Epidermal melanocyte (primary cell): ENCODE measurements at regions not wholly inside any gene's neighbourhood (a gene's known extent, or its start where the extent isn't known, plus 50 kb on each side); places are given as distances from the start of the nearest gene placed in this dataset.
A peak's percentile ranks its signal among the peaks of the same experiment; 100 is the strongest.

Experiments used
- DNase-seq: peaks from one replicate; pipeline ENCODE4 v3.0.0; 2011; ENCODE audit warnings: low spot score; ENCODE audit not compliant: insufficient read length

- no peak for DNase-seq
Observed at GRCh38 chr11:13907678-13908077, 54.8 kb upstream of the SPON1 start.

GRCh38 chr11:13908535-13908934, 54.0 kb upstream of the SPON1 start:
- peak; percentile 26 for DNase-seq
